Loucy (cell line): ENCODE measurements at regions not wholly inside any gene's neighbourhood (a gene's known extent, or its start where the extent isn't known, plus 50 kb on each side); places are given as distances from the start of the nearest gene placed in this dataset.

Experiments
- EZH2phosphoT487 ChIP-seq: fragments of 200-600 bp; IDR thresholded peaks from 2 replicates; pipeline ENCODE4 v1.6.1; 2018; ENCODE audit warnings: antibody characterized with exemption, mild to moderate bottlenecking, moderate library complexity, borderline replicate concordance
- TF ChIP-seq, protein P1 (sequence below): fragments of 200-600 bp; sonication (generic); conservative IDR thresholded peaks from 2 replicates; pipeline ENCODE4 v1.5.1; 2014; ENCODE audit warnings: mild to moderate bottlenecking, antibody characterized with exemption, low read length

DNA sequence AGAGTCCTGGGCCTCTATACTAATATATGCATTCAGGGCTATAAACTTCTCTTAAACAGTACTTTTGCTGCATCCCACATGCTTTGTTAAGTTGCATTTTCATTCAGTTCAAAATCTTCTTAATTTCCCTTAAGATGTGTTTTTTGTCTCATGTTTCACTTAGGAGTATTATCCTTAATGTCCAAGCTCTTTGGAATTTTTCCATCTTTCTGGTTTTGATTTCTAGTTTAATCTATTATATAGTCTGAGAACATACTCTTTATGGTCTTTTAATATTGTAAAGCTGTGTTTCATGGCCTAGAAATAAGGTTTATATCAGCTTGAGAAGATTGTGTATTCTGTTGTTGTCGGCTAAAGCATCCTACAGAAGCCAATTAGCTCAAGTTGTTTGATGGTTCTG, 1041.8 kb downstream of the PLA2G4A start:
- TF ChIP-seq, protein P1, sequence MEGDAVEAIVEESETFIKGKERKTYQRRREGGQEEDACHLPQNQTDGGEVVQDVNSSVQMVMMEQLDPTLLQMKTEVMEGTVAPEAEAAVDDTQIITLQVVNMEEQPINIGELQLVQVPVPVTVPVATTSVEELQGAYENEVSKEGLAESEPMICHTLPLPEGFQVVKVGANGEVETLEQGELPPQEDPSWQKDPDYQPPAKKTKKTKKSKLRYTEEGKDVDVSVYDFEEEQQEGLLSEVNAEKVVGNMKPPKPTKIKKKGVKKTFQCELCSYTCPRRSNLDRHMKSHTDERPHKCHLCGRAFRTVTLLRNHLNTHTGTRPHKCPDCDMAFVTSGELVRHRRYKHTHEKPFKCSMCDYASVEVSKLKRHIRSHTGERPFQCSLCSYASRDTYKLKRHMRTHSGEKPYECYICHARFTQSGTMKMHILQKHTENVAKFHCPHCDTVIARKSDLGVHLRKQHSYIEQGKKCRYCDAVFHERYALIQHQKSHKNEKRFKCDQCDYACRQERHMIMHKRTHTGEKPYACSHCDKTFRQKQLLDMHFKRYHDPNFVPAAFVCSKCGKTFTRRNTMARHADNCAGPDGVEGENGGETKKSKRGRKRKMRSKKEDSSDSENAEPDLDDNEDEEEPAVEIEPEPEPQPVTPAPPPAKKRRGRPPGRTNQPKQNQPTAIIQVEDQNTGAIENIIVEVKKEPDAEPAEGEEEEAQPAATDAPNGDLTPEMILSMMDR: no peak
- TF ChIP-seq EZH2phosphoT487: no peak
